Omental fat pad (tissue), 3 donors: ENCODE measurements at regions not wholly inside any gene's neighbourhood (a gene's known extent, or its start where the extent isn't known, plus 50 kb on each side); places are given as distances from the start of the nearest gene placed in this dataset.

ENCODE experiments used
- ATAC-seq: fragments of 150-250 bp; one replicate; pipeline ENCODE4 v1.9.1; 2016; ENCODE audit warnings: mild to moderate bottlenecking, moderate library complexity; ENCODE audit not compliant: low FRiP score
- DNase-seq: peaks from one replicate; pipeline ENCODE4 v3.0.0-alpha.2; 2019; ENCODE audit warnings: low spot score
- TF ChIP-seq, protein P1 (sequence below), 3 donors: fragments of 450-650 bp; IDR thresholded peaks; one replicate each; pipeline ENCODE4 v1.5.1; 2016 to 2017; ENCODE audit warnings: antibody characterized with exemption in 3 of 3, mild to moderate bottlenecking in 3 of 3, moderate library complexity in 2 of 3

DNA sequence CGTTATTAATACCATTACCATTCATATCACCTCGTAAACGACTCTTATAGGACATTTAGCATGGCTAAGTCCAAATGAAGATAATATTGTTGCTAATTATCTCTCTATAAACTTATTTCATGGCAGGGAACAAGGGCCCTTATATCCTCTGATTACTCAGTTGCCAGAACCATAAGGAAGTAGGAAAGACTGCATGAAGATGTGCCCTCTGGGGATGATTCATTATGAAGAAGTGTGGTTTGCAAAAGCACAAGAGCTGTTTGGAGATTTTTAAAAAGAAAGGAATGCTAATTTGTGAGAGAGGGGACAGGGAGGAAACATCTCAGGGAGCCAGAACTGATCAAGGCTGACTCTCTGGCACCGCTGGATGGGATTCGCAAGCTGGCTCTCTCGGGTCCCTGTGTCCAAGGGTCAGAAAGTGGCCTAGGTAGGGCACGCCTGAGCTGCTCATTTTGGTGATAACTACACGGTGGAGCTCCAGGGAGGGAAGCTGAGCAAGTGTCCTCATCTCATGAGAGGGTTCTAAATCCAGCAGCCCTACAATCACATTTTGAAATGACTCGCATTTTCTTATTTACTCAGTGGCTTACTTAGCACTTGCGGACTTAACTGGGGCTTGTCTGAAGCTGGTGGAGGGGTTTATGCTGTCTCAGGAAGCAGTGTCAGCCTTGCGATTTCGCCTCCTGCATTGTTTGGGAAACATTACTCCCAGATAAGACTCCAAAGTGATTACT, 136.8 kb downstream of the C5orf15 start:
- DNase-seq (no peak), ATAC-seq (no peak)
- TF ChIP-seq, protein P1, sequence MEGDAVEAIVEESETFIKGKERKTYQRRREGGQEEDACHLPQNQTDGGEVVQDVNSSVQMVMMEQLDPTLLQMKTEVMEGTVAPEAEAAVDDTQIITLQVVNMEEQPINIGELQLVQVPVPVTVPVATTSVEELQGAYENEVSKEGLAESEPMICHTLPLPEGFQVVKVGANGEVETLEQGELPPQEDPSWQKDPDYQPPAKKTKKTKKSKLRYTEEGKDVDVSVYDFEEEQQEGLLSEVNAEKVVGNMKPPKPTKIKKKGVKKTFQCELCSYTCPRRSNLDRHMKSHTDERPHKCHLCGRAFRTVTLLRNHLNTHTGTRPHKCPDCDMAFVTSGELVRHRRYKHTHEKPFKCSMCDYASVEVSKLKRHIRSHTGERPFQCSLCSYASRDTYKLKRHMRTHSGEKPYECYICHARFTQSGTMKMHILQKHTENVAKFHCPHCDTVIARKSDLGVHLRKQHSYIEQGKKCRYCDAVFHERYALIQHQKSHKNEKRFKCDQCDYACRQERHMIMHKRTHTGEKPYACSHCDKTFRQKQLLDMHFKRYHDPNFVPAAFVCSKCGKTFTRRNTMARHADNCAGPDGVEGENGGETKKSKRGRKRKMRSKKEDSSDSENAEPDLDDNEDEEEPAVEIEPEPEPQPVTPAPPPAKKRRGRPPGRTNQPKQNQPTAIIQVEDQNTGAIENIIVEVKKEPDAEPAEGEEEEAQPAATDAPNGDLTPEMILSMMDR (IDR thresholded peaks at IDR 0.05): no peak

DNA sequence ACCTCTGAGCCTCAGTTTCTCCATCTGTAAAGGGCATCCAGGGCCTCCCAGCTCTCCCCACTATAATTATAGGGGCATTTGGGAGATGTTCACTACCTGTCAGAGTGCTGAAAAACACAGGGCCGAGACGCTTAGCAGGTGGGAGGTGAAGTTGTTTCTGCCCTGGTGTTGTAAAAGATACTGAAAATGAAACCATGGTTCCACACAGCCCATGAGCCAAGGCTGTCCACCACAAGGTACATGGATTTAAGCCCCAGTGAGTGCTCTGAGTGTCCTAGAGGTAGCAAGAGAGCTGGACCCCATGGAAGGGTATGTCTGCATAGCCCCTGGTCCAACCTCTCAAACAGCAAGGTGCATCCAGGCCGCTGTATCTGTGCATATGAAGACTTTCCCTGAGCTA, 137.5 kb downstream of the C5orf15 start:
- ATAC-seq (no peak), DNase-seq (no peak)
- TF ChIP-seq, protein P1 (IDR thresholded peaks at IDR 0.05): no peak

DNA sequence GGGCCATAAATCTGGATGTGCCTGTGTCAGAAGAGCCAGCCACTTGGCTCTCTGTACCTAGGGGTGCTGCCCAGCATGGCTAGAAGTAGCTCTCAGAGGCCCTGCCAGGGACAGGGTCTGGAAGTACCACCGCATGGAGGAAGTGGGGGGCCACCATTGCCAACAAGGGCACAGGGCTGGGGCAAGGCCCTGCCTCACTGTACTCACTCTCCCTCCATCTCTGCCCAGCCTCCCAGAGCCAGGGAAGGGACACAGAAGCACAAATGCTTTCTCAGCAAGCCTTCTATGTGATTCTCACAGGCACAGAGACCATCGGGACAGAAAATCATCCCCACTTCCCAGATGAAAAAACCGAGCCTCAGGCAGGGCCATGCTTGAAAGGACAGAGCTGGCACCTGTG, 138.1 kb downstream of the C5orf15 start:
- no peak for DNase-seq
- TF ChIP-seq, protein P1 (IDR thresholded peaks at IDR 0.05): no peak
- no peak for ATAC-seq

DNA sequence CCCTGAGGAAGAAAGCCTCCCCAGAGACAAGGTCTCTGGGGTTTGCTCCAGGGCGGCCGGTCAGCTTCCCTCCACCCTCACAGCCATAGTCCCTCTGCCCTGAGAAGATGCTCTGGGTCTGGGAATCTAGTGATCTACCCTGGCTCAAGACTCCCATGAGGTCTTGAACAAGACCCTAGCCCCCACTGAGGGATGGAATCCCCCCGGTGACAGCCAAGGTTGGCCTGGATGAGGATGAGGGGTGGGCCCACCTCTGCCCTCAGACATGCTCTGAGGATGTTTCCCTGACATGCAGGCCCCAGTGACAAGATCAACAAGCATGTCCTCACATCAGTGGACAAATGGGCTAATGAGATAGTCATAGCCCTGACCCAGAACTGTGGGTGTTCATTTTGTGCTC, 138.6 kb downstream of the C5orf15 start:
- ATAC-seq (no peak), DNase-seq (no peak)
- TF ChIP-seq, protein P1 (IDR thresholded peaks at IDR 0.05): no peak

DNA sequence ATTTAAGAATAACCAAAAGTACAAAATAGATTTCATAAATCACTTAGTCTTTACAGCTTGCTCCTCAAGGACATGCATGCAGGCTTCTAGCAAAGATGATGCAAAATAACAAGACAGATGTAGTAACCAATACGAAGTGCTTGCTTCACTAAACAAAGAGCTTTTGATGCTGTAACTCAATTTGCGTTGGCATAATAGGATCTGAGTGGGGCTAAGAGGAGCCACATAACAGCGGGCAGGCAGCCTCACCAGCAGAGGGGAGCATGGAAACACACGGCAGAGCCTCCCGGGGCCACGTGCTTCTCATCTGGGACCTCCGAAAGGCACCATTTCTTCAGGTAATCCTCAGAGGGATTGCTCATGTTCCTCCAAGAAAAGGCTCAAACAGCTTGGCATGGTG, 139.7 kb downstream of the C5orf15 start:
- no peak for DNase-seq
- TF ChIP-seq, protein P1 (IDR thresholded peaks at IDR 0.05): no peak
- ATAC-seq: no peak

DNA sequence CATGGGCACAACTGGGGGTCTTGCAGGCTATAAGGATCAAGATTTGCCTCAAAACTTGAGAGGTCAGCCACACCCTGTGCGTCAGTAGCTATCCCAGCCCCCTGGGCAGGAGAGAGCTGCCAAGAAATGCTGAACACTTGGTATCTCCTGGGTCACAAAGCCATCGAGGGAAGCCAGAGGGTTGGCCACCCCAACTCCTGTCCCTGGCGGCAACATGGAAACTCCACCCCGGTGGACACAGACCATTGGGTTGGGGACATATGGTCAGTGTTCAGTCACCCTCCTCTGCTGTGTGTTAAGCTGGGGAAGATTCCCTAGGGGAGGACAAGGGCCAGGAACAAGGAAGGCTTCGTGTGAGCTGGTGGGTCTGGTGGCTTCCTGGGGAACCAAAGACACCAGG, 140.6 kb downstream of the C5orf15 start:
- DNase-seq (no peak), ATAC-seq (no peak)

DNA sequence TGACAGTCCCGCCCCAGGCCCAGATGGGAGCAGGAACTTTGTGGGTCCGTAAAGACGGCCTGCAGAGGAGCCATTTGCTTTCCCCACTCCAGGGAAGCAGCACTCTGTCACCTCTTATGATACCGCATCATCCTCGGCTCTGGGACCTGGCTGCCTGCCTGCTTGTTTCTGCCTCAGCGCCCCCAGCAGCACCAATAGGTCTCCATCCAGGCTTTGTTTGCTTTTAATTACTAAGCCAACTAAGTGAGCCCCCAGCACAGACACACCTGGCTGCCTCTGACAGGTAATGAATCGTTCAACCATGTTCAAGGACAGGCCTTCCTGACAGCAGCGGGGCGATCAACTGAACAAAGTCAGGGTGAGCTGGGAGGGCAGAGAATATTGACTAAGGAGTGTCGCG, 141.4 kb downstream of the C5orf15 start:
- DNase-seq (no peak), ATAC-seq (no peak)
- TF ChIP-seq, protein P1 (IDR thresholded peaks at IDR 0.05): no peak

More for the DNA sequence above, 140.6 kb downstream of the C5orf15 start:
- TF ChIP-seq, protein P1 (IDR thresholded peaks at IDR 0.05): no peak
